Activated CD4-positive, alpha-beta memory T cell treated with anti-CD3 and anti-CD28 coated beads, Interleukin-2, amount 10 ng/mL, durations not matched to agents 7 days and 5 days (primary cell): ENCODE measurements at regions not wholly inside any gene's neighbourhood (a gene's known extent, or its start where the extent isn't known, plus 50 kb on each side); places are given as distances from the start of the nearest gene placed in this dataset.

Experiments
- CTCF ChIA-PET: fragments of 350-600 bp; sonication (Branson Sonifier 250); formaldehyde crosslinking; loops from one replicate; lab custom pipeline; 2021; ENCODE audit warnings: antibody characterized with exemption, inconsistent platforms; lab: Charles Lee
- POLR2A ChIA-PET: fragments of 350-600 bp; sonication (Branson Sonifier 250); formaldehyde crosslinking; loops from one replicate; lab custom pipeline; 2021; ENCODE audit warnings: antibody characterized with exemption; lab: Charles Lee
- DNase-seq: peaks from one replicate; pipeline ENCODE4 v3.0.0-alpha.2; 2020
- H3K27ac Mint-ChIP-seq: one replicate; pipeline ENCODE4 v1.8.0; 2021; ENCODE audit warnings: mild to moderate bottlenecking, mixed read lengths
- H3K27me3 Mint-ChIP-seq: one replicate; pipeline ENCODE4 v1.8.0; 2021; ENCODE audit warnings: mixed read lengths
- H3K36me3 Mint-ChIP-seq: one replicate; pipeline ENCODE4 v1.8.0; 2021; ENCODE audit warnings: low read depth, mixed read lengths
- H3K4me1 Mint-ChIP-seq: one replicate; pipeline ENCODE4 v1.8.0; 2021; ENCODE audit warnings: mixed read lengths
- H3K4me3 Mint-ChIP-seq: one replicate; pipeline ENCODE4 v1.8.0; 2021; ENCODE audit warnings: mild to moderate bottlenecking, mixed read lengths
- H3K9me3 Mint-ChIP-seq: one replicate; pipeline ENCODE4 v1.8.0; 2021; ENCODE audit warnings: mixed read lengths

- Mint-ChIP-seq H3K27ac (no peak overlapping the region), H3K4me3 (no peak overlapping the region), H3K36me3 (no peaks in the 10 kb centered on the region), H3K9me3 (no peaks in the 10 kb centered on the region), H3K4me1 (no peaks in the 10 kb centered on the region), H3K27me3 (no peaks in the 10 kb centered on the region)
- ChIA-PET CTCF (no interaction called here), POLR2A (no interaction called here)
- no peak for DNase-seq
These were observed 79.2 kb upstream of the CMKLR1 start for GRCh38 chr12:108418164-108418890.

GRCh38 chr12:108414021-108414420 lies 74.9 kb upstream of the CMKLR1 start:
- no peaks in the 10 kb centered on the region for H3K36me3 Mint-ChIP-seq
- POLR2A ChIA-PET: no interaction called here
- no peaks in the 10 kb centered on the region for H3K4me1 Mint-ChIP-seq
- H3K4me3 Mint-ChIP-seq: no peak overlapping the region
- H3K9me3 Mint-ChIP-seq: no peaks in the 10 kb centered on the region
- H3K27me3 Mint-ChIP-seq: peaks cover 2% of the 10 kb centered on the region
- no peak overlapping the region for H3K27ac Mint-ChIP-seq
- DNase-seq: no peak
- CTCF ChIA-PET: no interaction called here

- Mint-ChIP-seq H3K9me3 (no peaks in the 10 kb centered on the region), H3K36me3 (no peaks in the 10 kb centered on the region), H3K4me3 (no peak overlapping the region), H3K4me1 (no peaks in the 10 kb centered on the region), H3K27ac (no peak overlapping the region), H3K27me3 (peaks cover 2% of the 10 kb centered on the region)
- ChIA-PET CTCF (no interaction called here), POLR2A (no interaction called here)
- DNase-seq: no peak
These were observed 71.6 kb upstream of the CMKLR1 start for GRCh38 chr12:108410689-108411088.

- H3K9me3 Mint-ChIP-seq: no peaks in the 10 kb centered on the region
- H3K27me3 Mint-ChIP-seq: peaks cover 2% of the 10 kb centered on the region
- no peaks in the 10 kb centered on the region for H3K4me1 Mint-ChIP-seq
- H3K27ac Mint-ChIP-seq: no peak overlapping the region
- H3K36me3 Mint-ChIP-seq: no peaks in the 10 kb centered on the region
- POLR2A ChIA-PET: no interaction called here
- no peak overlapping the region for H3K4me3 Mint-ChIP-seq
- CTCF ChIA-PET: no interaction called here
- no peak for DNase-seq
These were observed 70.4 kb upstream of the CMKLR1 start for GRCh38 chr12:108409481-108409880.

GRCh38 chr12:108403952-108404351 lies 64.8 kb upstream of the CMKLR1 start:
- ChIA-PET CTCF (no interaction called here), POLR2A (no interaction called here)
- Mint-ChIP-seq H3K27ac (no peak overlapping the region), H3K36me3 (no peaks in the 10 kb centered on the region), H3K4me1 (no peaks in the 10 kb centered on the region), H3K4me3 (no peak overlapping the region), H3K9me3 (no peaks in the 10 kb centered on the region), H3K27me3 (no peaks in the 10 kb centered on the region)
- DNase-seq: no peak

- no peaks in the 10 kb centered on the region for H3K9me3 Mint-ChIP-seq
- no peaks in the 10 kb centered on the region for H3K27me3 Mint-ChIP-seq
- H3K27ac Mint-ChIP-seq: no peak overlapping the region
- no peak for DNase-seq
- ChIA-PET CTCF (interaction anchor here (0.7 kb wide), 1 partner anchor 1781 kb away, joined by 3 read pairs; no protein-coding TSS in a partner anchor), POLR2A (no interaction called here)
- H3K4me1 Mint-ChIP-seq: no peaks in the 10 kb centered on the region
- no peaks in the 10 kb centered on the region for H3K36me3 Mint-ChIP-seq
- H3K4me3 Mint-ChIP-seq: no peak overlapping the region
These were observed 62.9 kb upstream of the CMKLR1 start for GRCh38 chr12:108401964-108402363.

GRCh38 chr12:108400900-108401480 lies 61.9 kb upstream of the CMKLR1 start:
- no peak overlapping the region for H3K4me3 Mint-ChIP-seq
- POLR2A ChIA-PET: no interaction called here

GRCh38 chr12:108400481-108400880 lies 61.4 kb upstream of the CMKLR1 start:
- H3K4me3 Mint-ChIP-seq: no peak overlapping the region
- no peak overlapping the region for H3K27ac Mint-ChIP-seq
- no peaks in the 10 kb centered on the region for H3K9me3 Mint-ChIP-seq
- DNase-seq: no peak
- ChIA-PET CTCF (no interaction called here), POLR2A (no interaction called here)
- H3K36me3 Mint-ChIP-seq: no peaks in the 10 kb centered on the region
- H3K4me1 Mint-ChIP-seq: no peaks in the 10 kb centered on the region
- H3K27me3 Mint-ChIP-seq: no peaks in the 10 kb centered on the region

More at GRCh38 chr12:108400900-108401480, 61.9 kb upstream of the CMKLR1 start:
- Mint-ChIP-seq H3K27ac (no peak overlapping the region), H3K27me3 (no peaks in the 10 kb centered on the region), H3K4me1 (no peaks in the 10 kb centered on the region), H3K9me3 (no peaks in the 10 kb centered on the region), H3K36me3 (no peaks in the 10 kb centered on the region)
- no peak for DNase-seq
- CTCF ChIA-PET: no interaction called here

GRCh38 chr12:108400056-108400455 lies 60.9 kb upstream of the CMKLR1 start:
- no peak overlapping the region for H3K27ac Mint-ChIP-seq
- no peak overlapping the region for H3K4me3 Mint-ChIP-seq
- H3K9me3 Mint-ChIP-seq: no peaks in the 10 kb centered on the region
- ChIA-PET POLR2A (no interaction called here), CTCF (no interaction called here)
- no peaks in the 10 kb centered on the region for H3K27me3 Mint-ChIP-seq
- H3K4me1 Mint-ChIP-seq: no peaks in the 10 kb centered on the region
- no peaks in the 10 kb centered on the region for H3K36me3 Mint-ChIP-seq
- DNase-seq: no peak

- Mint-ChIP-seq H3K36me3 (no peaks in the 10 kb centered on the region), H3K27me3 (no peaks in the 10 kb centered on the region), H3K9me3 (no peaks in the 10 kb centered on the region), H3K4me3 (no peak overlapping the region), H3K27ac (no peak overlapping the region), H3K4me1 (no peaks in the 10 kb centered on the region)
- POLR2A ChIA-PET: no interaction called here
- CTCF ChIA-PET: no interaction called here
- DNase-seq: no peak
These were observed 60.4 kb upstream of the CMKLR1 start for GRCh38 chr12:108399514-108399913.

- Mint-ChIP-seq H3K9me3 (no peaks in the 10 kb centered on the region), H3K4me1 (no peaks in the 10 kb centered on the region), H3K27me3 (no peaks in the 10 kb centered on the region), H3K27ac (no peak overlapping the region), H3K4me3 (no peak overlapping the region), H3K36me3 (no peaks in the 10 kb centered on the region)
- ChIA-PET POLR2A (no interaction called here), CTCF (no interaction called here)
- no peak for DNase-seq
These were observed 55.1 kb upstream of the CMKLR1 start for GRCh38 chr12:108394196-108394595.

GRCh38 chr12:108392284-108392683 lies 53.2 kb upstream of the CMKLR1 start:
- POLR2A ChIA-PET: no interaction called here
- Mint-ChIP-seq H3K9me3 (no peaks in the 10 kb centered on the region), H3K4me1 (no peaks in the 10 kb centered on the region), H3K36me3 (no peaks in the 10 kb centered on the region), H3K4me3 (no peak overlapping the region), H3K27me3 (no peaks in the 10 kb centered on the region), H3K27ac (no peak overlapping the region)
- CTCF ChIA-PET: no interaction called here
- no peak for DNase-seq

GRCh38 chr12:108390495-108391203 lies 51.5 kb upstream of the CMKLR1 start:
- ChIA-PET POLR2A (no interaction called here), CTCF (no interaction called here)
- no peaks in the 10 kb centered on the region for H3K4me1 Mint-ChIP-seq
- no peak overlapping the region for H3K4me3 Mint-ChIP-seq
- DNase-seq: no peak
- H3K27ac Mint-ChIP-seq: no peak overlapping the region
- H3K9me3 Mint-ChIP-seq: no peaks in the 10 kb centered on the region
- no peaks in the 10 kb centered on the region for H3K27me3 Mint-ChIP-seq
- H3K36me3 Mint-ChIP-seq: no peaks in the 10 kb centered on the region
